HCT116 (cell line): ENCODE measurements at regions not wholly inside any gene's neighbourhood (a gene's known extent, or its start where the extent isn't known, plus 50 kb on each side); places are given as distances from the start of the nearest gene placed in this dataset.

ENCODE experiments used
- ATAC-seq: fragments of 200-7000 bp; cut with Tn5 transposase; 2 replicates; pipeline ENCODE4 v1.9.1; 2020; ENCODE audit warnings: mild to moderate bottlenecking, moderate library complexity
- BruUV-seq: library from RNA; stranded (reverse); fragments of 400-500 nt; replicated peaks from 2 replicates; lab custom pipeline; 2021; lab: Mats Ljungman, UMichigan
- CTCF ChIA-PET: fragments of 300-600 bp; sonication (Branson Sonifier 250); formaldehyde crosslinking; loops from one replicate; lab custom pipeline; 2021; ENCODE audit warnings: antibody characterized with exemption; lab: Charles Lee
- POLR2A ChIA-PET: fragments of 300-600, 350-600 bp; sonication (Branson Sonifier 250); formaldehyde crosslinking; loops from one replicate; lab custom pipeline; 2021; ENCODE audit warnings: antibody characterized with exemption; lab: Charles Lee
- RAD21 ChIA-PET, 2 experiments: fragments of 300-600 bp; sonication (Branson Sonifier 250); formaldehyde crosslinking; loops; one replicate each; lab custom pipeline; 2023; ENCODE audit warnings: low total read pairs in 2 of 2; ENCODE audit not compliant: uncharacterized antibody in 2 of 2, unreplicated experiment in 2 of 2, low non-redundant PET in 1 of 2; lab: Charles Lee
- DNase-seq: peaks from one replicate; pipeline ENCODE4 v3.0.0-alpha.2; 2010; ENCODE audit warnings: low read depth, low spot score
- H2AFZ ChIP-seq: fragments of 200-600 bp; shearing (Covaris generic), sonication (generic); 2 replicates; pipeline ENCODE4 v1.6.1; 2017; ENCODE audit warnings: low read depth, mixed run types, mixed read lengths, antibody characterized with exemption, low read length; ENCODE audit not compliant: poor library complexity, severe bottlenecking
- H3K27ac ChIP-seq: 2 replicates; pipeline ENCODE4 v1.5.1; 2012; ENCODE audit warnings: low read depth, low read length
- H3K27me3 ChIP-seq: fragments of 200-600 bp; sonication (generic); 2 replicates; pipeline ENCODE4 v1.6.1; 2016; ENCODE audit warnings: mixed run types, low read length, mixed read lengths; ENCODE audit not compliant: insufficient read depth
- H3K36me3 ChIP-seq, 2 experiments: fragments of 200-500 bp in 1 of 2; fragments of 200-600 bp in 1 of 2; sonication (Bioruptor generic) in 1 of 2; sonication (generic) in 1 of 2; 2 replicates each; pipeline versions ENCODE4 v1.5.1 to v1.6.1; 2014 to 2016; ENCODE audit warnings: low read length in 2 of 2, inconsistent platforms in 1 of 2, mixed read lengths in 1 of 2, mixed run types in 1 of 2; ENCODE audit not compliant: insufficient read depth in 2 of 2, control insufficient read depth in 1 of 2
- H3K4me1 ChIP-seq, 2 experiments: fragments of 200-600 bp in 1 of 2; sonication (generic) in 1 of 2; 2 replicates each; pipeline versions ENCODE4 v1.5.1 to v1.6.1; 2012 to 2017; ENCODE audit warnings: low read length in 2 of 2, inconsistent platforms in 1 of 2, mild to moderate bottlenecking in 1 of 2, mixed read lengths in 1 of 2, mixed run types in 1 of 2, moderate library complexity in 1 of 2; ENCODE audit not compliant: insufficient read depth in 2 of 2, control insufficient read depth in 1 of 2
- H3K4me2 ChIP-seq: fragments of 200-600 bp; sonication (generic); 2 replicates; pipeline ENCODE4 v1.6.1; 2017; ENCODE audit warnings: mixed run types, low read length, mixed read lengths
- H3K4me3 ChIP-seq, 2 experiments: fragments of 200-600 bp in 1 of 2; sonication (generic) in 1 of 2; replicated peaks in 1 of 2; 2 replicates each; pipeline ENCODE4 v1.5.1; 2011 to 2016; ENCODE audit warnings: low read length in 2 of 2, control low read depth in 1 of 2, low read depth in 1 of 2, mild to moderate bottlenecking in 1 of 2, mixed read lengths in 1 of 2, mixed run types in 1 of 2
- H3K79me2 ChIP-seq: fragments of 200-600 bp; sonication (generic); 2 replicates; pipeline ENCODE4 v1.6.1; 2017; ENCODE audit warnings: mild to moderate bottlenecking, mixed run types, low read length, moderate library complexity, mixed read lengths; ENCODE audit not compliant: insufficient read depth
- H3K9ac ChIP-seq: fragments of 200-600 bp; sonication (generic); 2 replicates; pipeline ENCODE4 v1.6.1; 2016; ENCODE audit warnings: low read length, mixed read lengths
- H3K9me2 ChIP-seq: fragments of 200-600 bp; sonication (generic), shearing (Covaris generic); 2 replicates; pipeline ENCODE4 v1.6.1; 2017; ENCODE audit warnings: mixed run types, mild to moderate bottlenecking, moderate library complexity; ENCODE audit not compliant: insufficient read depth
- H3K9me3 ChIP-seq, 2 experiments: fragments of 200-500 bp in 1 of 2; fragments of 200-600 bp in 1 of 2; sonication (Bioruptor generic) in 1 of 2; sonication (generic) in 1 of 2; 2 replicates each; pipeline ENCODE4 v1.6.1; 2014 to 2017; ENCODE audit warnings: low read length in 2 of 2, mixed read lengths in 2 of 2, inconsistent platforms in 1 of 2, low read depth in 1 of 2, mild to moderate bottlenecking in 1 of 2, mixed run types in 1 of 2, moderate library complexity in 1 of 2; ENCODE audit not compliant: control insufficient read depth in 1 of 2, insufficient read depth in 1 of 2
- H4K20me1 ChIP-seq: fragments of 200-600 bp; sonication (generic), shearing (Covaris generic); 2 replicates; pipeline ENCODE4 v1.6.1; 2017; ENCODE audit warnings: mixed run types, mild to moderate bottlenecking, moderate library complexity; ENCODE audit not compliant: insufficient read depth
- CEBPB ChIP-seq: IDR thresholded peaks from 2 replicates; pipeline ENCODE4 v1.6.1; 2012; ENCODE audit warnings: low read depth
- ELF1 ChIP-seq: IDR thresholded peaks from 2 replicates; pipeline ENCODE4 v1.6.1; 2012; ENCODE audit warnings: low read depth, borderline replicate concordance
- EZH2 ChIP-seq: fragments of 200-600 bp; sonication (generic); IDR thresholded peaks from 2 replicates; pipeline ENCODE4 v1.6.1; 2017; ENCODE audit warnings: antibody characterized with exemption, mixed run types
- EZH2phosphoT487 ChIP-seq: fragments of 200-600 bp; IDR thresholded peaks from 2 replicates; pipeline ENCODE4 v1.6.1; 2018; ENCODE audit warnings: antibody characterized with exemption, borderline replicate concordance
- FOSL1 ChIP-seq: IDR thresholded peaks from 2 replicates; pipeline ENCODE4 v1.6.1; 2012; ENCODE audit warnings: low read depth
- JUND ChIP-seq: IDR thresholded peaks from 2 replicates; pipeline ENCODE4 v1.6.1; 2012
- MAX ChIP-seq: IDR thresholded peaks from 2 replicates; pipeline ENCODE4 v1.6.1; 2012
- POLR2A ChIP-seq: IDR thresholded peaks from 2 replicates; pipeline ENCODE4 v1.7.0; 2011; ENCODE audit warnings: borderline replicate concordance; ENCODE audit not compliant: insufficient read depth, insufficient read length; ENCODE audit errors: extremely low read depth
- POLR2AphosphoS5 ChIP-seq: IDR thresholded peaks from 2 replicates; pipeline ENCODE4 v1.6.1; 2011; ENCODE audit warnings: mild to moderate bottlenecking, low read depth, low read length, moderate library complexity
- RAD21 ChIP-seq: IDR thresholded peaks from 2 replicates; pipeline ENCODE4 v1.6.1; 2012; ENCODE audit warnings: low read depth, mild to moderate bottlenecking
- SIN3A ChIP-seq: IDR thresholded peaks from 2 replicates; pipeline ENCODE4 v1.6.1; 2012; ENCODE audit warnings: low read depth
- SP1 ChIP-seq: IDR thresholded peaks from 2 replicates; pipeline ENCODE4 v1.6.1; 2012; ENCODE audit warnings: low read depth
- SRF ChIP-seq: IDR thresholded peaks from 2 replicates; pipeline ENCODE4 v1.6.1; 2012; ENCODE audit warnings: low read depth
- TCF7L2 ChIP-seq: IDR thresholded peaks from 2 replicates; pipeline ENCODE4 v1.7.0; 2011; ENCODE audit warnings: borderline replicate concordance, inconsistent platforms; ENCODE audit not compliant: insufficient read depth, insufficient read length; ENCODE audit errors: extremely low read depth
- YY1 ChIP-seq: IDR thresholded peaks from 2 replicates; pipeline ENCODE4 v1.6.1; 2011; ENCODE audit warnings: low read length, low read depth, moderate library complexity, mild to moderate bottlenecking; ENCODE audit not compliant: insufficient replicate concordance; ENCODE audit errors: extremely low read depth
- ZBTB33 ChIP-seq: IDR thresholded peaks from 2 replicates; pipeline ENCODE4 v1.6.1; 2011; ENCODE audit warnings: mild to moderate bottlenecking, low read length, moderate library complexity; ENCODE audit not compliant: insufficient replicate concordance; ENCODE audit errors: extremely low read depth
- ZFX ChIP-seq: fragments of 450-650 bp; IDR thresholded peaks from 2 replicates; pipeline ENCODE4 v1.6.1; 2017
- ZNF274 ChIP-seq: fragments of 200-500 bp; sonication (Bioruptor generic); IDR thresholded peaks from 2 replicates; pipeline ENCODE4 v1.6.1; 2014; ENCODE audit warnings: mild to moderate bottlenecking, low read depth, low read length, inconsistent platforms
- intact Hi-C: fragments of 100-400 bp; cut with micrococcal nuclease; formaldehyde crosslinking; loops from 2 replicates; pipeline ENCODE4 v1.10.0; 2022

GRCh38 chr1:79726911-79727310 is 720.4 kb upstream of the ADGRL4 start:
- no TSS peak for BruUV-seq
- no peaks in the 10 kb centered on the region for H3K36me3 ChIP-seq
- ChIA-PET RAD21 (no interaction called here), CTCF (no interaction called here), POLR2A (no interaction called here)
- no peak overlapping the region for H3K4me3 ChIP-seq
- no peaks in the 10 kb centered on the region for H3K4me1 ChIP-seq
- no peak overlapping the region for H3K27ac ChIP-seq
- ATAC-seq (no peak), DNase-seq (no peak)
- H4K20me1 ChIP-seq = no peaks in the 10 kb centered on the region
- H3K9ac ChIP-seq = no peak overlapping the region
- no peak overlapping the region for H3K4me2 ChIP-seq
- no peaks in the 10 kb centered on the region for H3K9me3 ChIP-seq
- intact Hi-C loops = no loop called here
- TF ChIP-seq ZFX = no peak
- TF ChIP-seq CEBPB = no peak
- no peak for TF ChIP-seq ZNF274
- no peak for TF ChIP-seq FOSL1
- TF ChIP-seq POLR2A = no peak
- TF ChIP-seq RAD21 = no peak
- TF ChIP-seq ZBTB33 = no peak
- no peak for TF ChIP-seq EZH2
- no peak for TF ChIP-seq TCF7L2
- TF ChIP-seq SP1 = no peak
- H3K27me3 ChIP-seq = no peaks in the 10 kb centered on the region
- no peaks in the 10 kb centered on the region for H3K9me2 ChIP-seq
- no peak overlapping the region for H2AFZ ChIP-seq
- H3K79me2 ChIP-seq = no peaks in the 10 kb centered on the region

GRCh38 chr1:79726321-79726720 is 719.8 kb upstream of the ADGRL4 start:
- no peak overlapping the region for H3K4me3 ChIP-seq
- no peaks in the 10 kb centered on the region for H3K9me2 ChIP-seq
- no TSS peak for BruUV-seq
- H3K4me1 ChIP-seq = no peaks in the 10 kb centered on the region
- ChIA-PET CTCF (no interaction called here), RAD21 (no interaction called here), POLR2A (no interaction called here)
- no peak overlapping the region for H3K9ac ChIP-seq
- H3K9me3 ChIP-seq = no peaks in the 10 kb centered on the region
- no peaks in the 10 kb centered on the region for H3K27me3 ChIP-seq
- no peaks in the 10 kb centered on the region for H3K36me3 ChIP-seq
- ATAC-seq (no peak), DNase-seq (no peak)
- no peak overlapping the region for H2AFZ ChIP-seq
- no peaks in the 10 kb centered on the region for H4K20me1 ChIP-seq
- H3K27ac ChIP-seq = no peak overlapping the region
- H3K4me2 ChIP-seq = no peak overlapping the region
- no peaks in the 10 kb centered on the region for H3K79me2 ChIP-seq
- intact Hi-C loops = no loop called here
- TF ChIP-seq ZFX = no peak
- no peak for TF ChIP-seq ZBTB33
- no peak for TF ChIP-seq MAX
- no peak for TF ChIP-seq RAD21
- no peak for TF ChIP-seq JUND
- no peak for TF ChIP-seq ELF1
- TF ChIP-seq EZH2phosphoT487 = no peak
- no peak for TF ChIP-seq SRF
- TF ChIP-seq FOSL1 = no peak
- TF ChIP-seq POLR2AphosphoS5 = no peak
- TF ChIP-seq YY1 = no peak
- TF ChIP-seq TCF7L2 = no peak
- TF ChIP-seq SIN3A = no peak
